HepG2 (cell line): ENCODE measurements at regions not wholly inside any gene's neighbourhood (a gene's known extent, or its start where the extent isn't known, plus 50 kb on each side); places are given as distances from the start of the nearest gene placed in this dataset.
A peak's percentile ranks its signal among the peaks of the same experiment; 100 is the strongest.

Experiments used
- ATF1 ChIP-seq: IDR thresholded peaks from 2 replicates; pipeline ENCODE4 v1.6.1; 2016; ENCODE audit warnings: mild to moderate bottlenecking, control low read depth
- CHD2 ChIP-seq: IDR thresholded peaks from 2 replicates; pipeline ENCODE4 v1.6.1; 2011; ENCODE audit warnings: low read depth, low read length, improper control_type of control experiment
- HDAC6 ChIP-seq: fragments of 200-600 bp; sonication (generic); IDR thresholded peaks from 2 replicates; pipeline ENCODE4 v1.7.0; 2017; ENCODE audit warnings: mild to moderate bottlenecking, antibody characterized with exemption, low read length, low read depth
- MAF1 ChIP-seq: sonication (generic); formaldehyde crosslinking; IDR thresholded peaks from 2 replicates; pipeline ENCODE4 v1.5.0; 2020; ENCODE audit warnings: missing genetic modification reagents, borderline replicate concordance
- MED13 ChIP-seq: sonication (generic); formaldehyde crosslinking; IDR thresholded peaks from 2 replicates; pipeline ENCODE4 v1.5.0; 2020; ENCODE audit warnings: missing genetic modification reagents
- NFIC ChIP-seq: IDR thresholded peaks from 2 replicates; pipeline ENCODE4 v1.6.1; 2012; ENCODE audit warnings: mild to moderate bottlenecking, low read length, inconsistent platforms
- NR2F2 ChIP-seq: IDR thresholded peaks from 2 replicates; pipeline ENCODE4 v1.6.1; 2012; ENCODE audit warnings: low read depth, inconsistent platforms, borderline replicate concordance
- PAX8 ChIP-seq: sonication (generic); formaldehyde crosslinking; IDR thresholded peaks from 2 replicates; pipeline ENCODE4 v1.8.0; 2022; ENCODE audit warnings: mild to moderate bottlenecking, missing genetic modification reagents, borderline replicate concordance
- SIN3A ChIP-seq: IDR thresholded peaks from 2 replicates; pipeline ENCODE4 v1.6.1; 2011; ENCODE audit warnings: low read depth, mild to moderate bottlenecking, control low read depth, low read length, borderline replicate concordance
- SP1 ChIP-seq, 2 experiments: fragments of 450-650 bp in 1 of 2; sonication (generic) in 1 of 2; formaldehyde crosslinking in 1 of 2; IDR thresholded peaks; 2 replicates each; pipeline versions ENCODE4 v1.4.0 to v1.6.1; 2016 to 2020; ENCODE audit warnings: missing genetic modification reagents in 1 of 2
- ZNF335 ChIP-seq: sonication (generic); formaldehyde crosslinking; IDR thresholded peaks from 2 replicates; pipeline ENCODE4 v1.4.0; 2020; ENCODE audit warnings: missing genetic modification reagents
- ZNF337 ChIP-seq: sonication (generic); formaldehyde crosslinking; IDR thresholded peaks from 2 replicates; pipeline ENCODE4 v1.5.1; 2020; ENCODE audit warnings: missing genetic modification reagents, low read depth, mild to moderate bottlenecking, borderline replicate concordance
- ZNF562 ChIP-seq: sonication (generic); formaldehyde crosslinking; IDR thresholded peaks from 2 replicates; pipeline ENCODE4 v1.8.0; 2022; ENCODE audit warnings: missing genetic modification reagents, borderline replicate concordance
- TF ChIP-seq, protein P1 (sequence below): sonication (generic); formaldehyde crosslinking; IDR thresholded peaks from 2 replicates; pipeline ENCODE4 v1.4.0; 2020; ENCODE audit warnings: missing genetic modification reagents
- TF ChIP-seq, protein P2 (sequence below): sonication (generic); formaldehyde crosslinking; IDR thresholded peaks from 2 replicates; pipeline ENCODE4 v1.5.1; 2020; ENCODE audit warnings: missing genetic modification reagents, mild to moderate bottlenecking, borderline replicate concordance
- TF ChIP-seq, protein P3 (sequence below): sonication (generic); formaldehyde crosslinking; IDR thresholded peaks from 2 replicates; pipeline ENCODE4 v1.5.0; 2020; ENCODE audit warnings: mild to moderate bottlenecking, missing genetic modification reagents, borderline replicate concordance
- TF ChIP-seq, protein P4 (sequence below): IDR thresholded peaks from 2 replicates; pipeline ENCODE4 v1.6.1; 2016; ENCODE audit warnings: low read depth, borderline replicate concordance
- TF ChIP-seq, protein P5 (sequence below): IDR thresholded peaks from 2 replicates; pipeline ENCODE4 v1.6.1; 2016; ENCODE audit warnings: control low read depth
- TF ChIP-seq, protein P6 (sequence below): sonication (generic); formaldehyde crosslinking; IDR thresholded peaks from 2 replicates; pipeline ENCODE4 v1.4.0; 2020; ENCODE audit warnings: missing genetic modification reagents, borderline replicate concordance

DNA sequence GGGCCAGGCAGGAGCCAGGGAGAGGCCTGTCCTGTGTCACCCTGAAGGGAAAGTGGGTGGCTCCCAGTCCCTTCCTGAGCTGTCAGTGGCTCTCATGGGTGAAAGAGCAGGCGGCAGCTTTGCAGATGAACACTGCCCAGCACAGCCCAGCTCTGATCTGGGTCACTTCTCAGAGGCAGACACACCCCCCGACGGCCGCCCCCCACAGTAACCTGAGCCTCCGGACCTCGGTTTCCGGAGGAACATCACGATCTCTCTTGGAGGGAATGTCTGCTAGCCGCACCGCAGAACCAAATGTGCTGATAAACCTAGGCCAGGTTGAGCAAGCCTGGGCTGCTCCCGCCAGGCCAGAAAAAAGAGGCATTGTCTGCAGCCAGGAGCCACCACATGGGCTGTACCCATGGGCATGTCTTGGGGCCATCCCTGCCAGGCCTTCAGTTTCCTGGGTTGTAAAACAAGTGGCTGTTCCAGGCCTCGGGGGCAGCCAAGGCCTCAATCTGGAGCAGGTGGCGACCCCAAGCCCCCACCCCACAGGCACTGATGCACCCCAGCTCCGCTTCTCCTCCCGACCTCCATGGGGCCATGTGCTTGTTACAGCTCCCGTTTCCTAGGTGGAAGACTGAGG lies 57.6 kb downstream of the NCOR2 start (continued):
- TF ChIP-seq, protein P1, sequence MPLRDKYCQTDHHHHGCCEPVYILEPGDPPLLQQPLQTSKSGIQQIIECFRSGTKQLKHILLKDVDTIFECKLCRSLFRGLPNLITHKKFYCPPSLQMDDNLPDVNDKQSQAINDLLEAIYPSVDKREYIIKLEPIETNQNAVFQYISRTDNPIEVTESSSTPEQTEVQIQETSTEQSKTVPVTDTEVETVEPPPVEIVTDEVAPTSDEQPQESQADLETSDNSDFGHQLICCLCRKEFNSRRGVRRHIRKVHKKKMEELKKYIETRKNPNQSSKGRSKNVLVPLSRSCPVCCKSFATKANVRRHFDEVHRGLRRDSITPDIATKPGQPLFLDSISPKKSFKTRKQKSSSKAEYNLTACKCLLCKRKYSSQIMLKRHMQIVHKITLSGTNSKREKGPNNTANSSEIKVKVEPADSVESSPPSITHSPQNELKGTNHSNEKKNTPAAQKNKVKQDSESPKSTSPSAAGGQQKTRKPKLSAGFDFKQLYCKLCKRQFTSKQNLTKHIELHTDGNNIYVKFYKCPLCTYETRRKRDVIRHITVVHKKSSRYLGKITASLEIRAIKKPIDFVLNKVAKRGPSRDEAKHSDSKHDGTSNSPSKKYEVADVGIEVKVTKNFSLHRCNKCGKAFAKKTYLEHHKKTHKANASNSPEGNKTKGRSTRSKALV (CRISPR knock-in tag): no peak
- TF ChIP-seq MAF1 (CRISPR knock-in tag): no peak
- TF ChIP-seq, protein P2, sequence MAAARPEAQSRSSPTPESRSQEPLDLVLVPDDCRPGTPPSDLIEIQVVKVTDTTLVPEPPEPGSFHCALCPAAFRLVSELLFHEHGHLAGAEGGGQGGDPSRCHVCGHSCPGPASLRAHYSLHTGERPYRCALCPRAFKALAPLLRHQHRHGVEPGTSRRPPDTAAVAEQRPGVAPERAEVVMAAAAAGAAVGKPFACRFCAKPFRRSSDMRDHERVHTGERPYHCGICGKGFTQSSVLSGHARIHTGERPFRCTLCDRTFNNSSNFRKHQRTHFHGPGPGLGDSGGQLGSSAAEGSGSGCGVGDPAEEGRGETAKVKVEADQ (CRISPR knock-in tag): no peak
- 0 out of 2 replicates have a peak, but pooled peaks have one; percentile 52 for TF ChIP-seq SIN3A
- no peak for TF ChIP-seq ZNF562 (CRISPR knock-in tag)
- no peak for TF ChIP-seq NFIC
- no peak for TF ChIP-seq NR2F2
- TF ChIP-seq PAX8: no peak
- TF ChIP-seq ZNF337: no peak
- TF ChIP-seq, protein P3, sequence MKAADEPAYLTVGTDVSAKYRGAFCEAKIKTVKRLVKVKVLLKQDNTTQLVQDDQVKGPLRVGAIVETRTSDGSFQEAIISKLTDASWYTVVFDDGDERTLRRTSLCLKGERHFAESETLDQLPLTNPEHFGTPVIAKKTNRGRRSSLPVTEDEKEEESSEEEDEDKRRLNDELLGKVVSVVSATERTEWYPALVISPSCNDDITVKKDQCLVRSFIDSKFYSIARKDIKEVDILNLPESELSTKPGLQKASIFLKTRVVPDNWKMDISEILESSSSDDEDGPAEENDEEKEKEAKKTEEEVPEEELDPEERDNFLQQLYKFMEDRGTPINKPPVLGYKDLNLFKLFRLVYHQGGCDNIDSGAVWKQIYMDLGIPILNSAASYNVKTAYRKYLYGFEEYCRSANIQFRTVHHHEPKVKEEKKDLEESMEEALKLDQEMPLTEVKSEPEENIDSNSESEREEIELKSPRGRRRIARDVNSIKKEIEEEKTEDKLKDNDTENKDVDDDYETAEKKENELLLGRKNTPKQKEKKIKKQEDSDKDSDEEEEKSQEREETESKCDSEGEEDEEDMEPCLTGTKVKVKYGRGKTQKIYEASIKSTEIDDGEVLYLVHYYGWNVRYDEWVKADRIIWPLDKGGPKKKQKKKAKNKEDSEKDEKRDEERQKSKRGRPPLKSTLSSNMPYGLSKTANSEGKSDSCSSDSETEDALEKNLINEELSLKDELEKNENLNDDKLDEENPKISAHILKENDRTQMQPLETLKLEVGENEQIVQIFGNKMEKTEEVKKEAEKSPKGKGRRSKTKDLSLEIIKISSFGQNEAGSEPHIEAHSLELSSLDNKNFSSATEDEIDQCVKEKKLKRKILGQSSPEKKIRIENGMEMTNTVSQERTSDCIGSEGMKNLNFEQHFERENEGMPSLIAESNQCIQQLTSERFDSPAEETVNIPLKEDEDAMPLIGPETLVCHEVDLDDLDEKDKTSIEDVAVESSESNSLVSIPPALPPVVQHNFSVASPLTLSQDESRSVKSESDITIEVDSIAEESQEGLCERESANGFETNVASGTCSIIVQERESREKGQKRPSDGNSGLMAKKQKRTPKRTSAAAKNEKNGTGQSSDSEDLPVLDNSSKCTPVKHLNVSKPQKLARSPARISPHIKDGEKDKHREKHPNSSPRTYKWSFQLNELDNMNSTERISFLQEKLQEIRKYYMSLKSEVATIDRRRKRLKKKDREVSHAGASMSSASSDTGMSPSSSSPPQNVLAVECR (CRISPR knock-in tag): peak; percentile 57
- TF ChIP-seq, protein P4, sequence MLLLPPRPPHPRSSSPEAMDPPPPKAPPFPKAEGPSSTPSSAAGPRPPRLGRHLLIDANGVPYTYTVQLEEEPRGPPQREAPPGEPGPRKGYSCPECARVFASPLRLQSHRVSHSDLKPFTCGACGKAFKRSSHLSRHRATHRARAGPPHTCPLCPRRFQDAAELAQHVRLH (CRISPR knock-in tag): no peak
- no peak for TF ChIP-seq MED13 (CRISPR knock-in tag)
- TF ChIP-seq HDAC6: no peak
- no peak for TF ChIP-seq ZNF335 (CRISPR knock-in tag)
- no peak for TF ChIP-seq SP1 (IDR thresholded peaks at IDR 0.05)
- TF ChIP-seq SP1 (CRISPR knock-in tag; IDR thresholded peaks at IDR 0.05): no peak
- TF ChIP-seq CHD2: no peak
- TF ChIP-seq ATF1 (CRISPR knock-in tag): no peak
- TF ChIP-seq, protein P5, sequence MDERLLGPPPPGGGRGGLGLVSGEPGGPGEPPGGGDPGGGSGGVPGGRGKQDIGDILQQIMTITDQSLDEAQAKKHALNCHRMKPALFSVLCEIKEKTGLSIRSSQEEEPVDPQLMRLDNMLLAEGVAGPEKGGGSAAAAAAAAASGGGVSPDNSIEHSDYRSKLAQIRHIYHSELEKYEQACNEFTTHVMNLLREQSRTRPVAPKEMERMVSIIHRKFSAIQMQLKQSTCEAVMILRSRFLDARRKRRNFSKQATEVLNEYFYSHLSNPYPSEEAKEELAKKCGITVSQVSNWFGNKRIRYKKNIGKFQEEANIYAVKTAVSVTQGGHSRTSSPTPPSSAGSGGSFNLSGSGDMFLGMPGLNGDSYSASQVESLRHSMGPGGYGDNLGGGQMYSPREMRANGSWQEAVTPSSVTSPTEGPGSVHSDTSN (CRISPR knock-in tag): no peak
- TF ChIP-seq, protein P6, sequence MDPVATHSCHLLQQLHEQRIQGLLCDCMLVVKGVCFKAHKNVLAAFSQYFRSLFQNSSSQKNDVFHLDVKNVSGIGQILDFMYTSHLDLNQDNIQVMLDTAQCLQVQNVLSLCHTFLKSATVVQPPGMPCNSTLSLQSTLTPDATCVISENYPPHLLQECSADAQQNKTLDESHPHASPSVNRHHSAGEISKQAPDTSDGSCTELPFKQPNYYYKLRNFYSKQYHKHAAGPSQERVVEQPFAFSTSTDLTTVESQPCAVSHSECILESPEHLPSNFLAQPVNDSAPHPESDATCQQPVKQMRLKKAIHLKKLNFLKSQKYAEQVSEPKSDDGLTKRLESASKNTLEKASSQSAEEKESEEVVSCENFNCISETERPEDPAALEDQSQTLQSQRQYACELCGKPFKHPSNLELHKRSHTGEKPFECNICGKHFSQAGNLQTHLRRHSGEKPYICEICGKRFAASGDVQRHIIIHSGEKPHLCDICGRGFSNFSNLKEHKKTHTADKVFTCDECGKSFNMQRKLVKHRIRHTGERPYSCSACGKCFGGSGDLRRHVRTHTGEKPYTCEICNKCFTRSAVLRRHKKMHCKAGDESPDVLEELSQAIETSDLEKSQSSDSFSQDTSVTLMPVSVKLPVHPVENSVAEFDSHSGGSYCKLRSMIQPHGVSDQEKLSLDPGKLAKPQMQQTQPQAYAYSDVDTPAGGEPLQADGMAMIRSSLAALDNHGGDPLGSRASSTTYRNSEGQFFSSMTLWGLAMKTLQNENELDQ: no peak
